Stromal cell of bone marrow (primary cell): ENCODE measurements at regions not wholly inside any gene's neighbourhood (a gene's known extent, or its start where the extent isn't known, plus 50 kb on each side); places are given as distances from the start of the nearest gene placed in this dataset.

Experiments
- DNase-seq: peaks from one replicate; pipeline ENCODE4 v3.0.0-alpha.2; 2012; ENCODE audit warnings: low read depth

DNA sequence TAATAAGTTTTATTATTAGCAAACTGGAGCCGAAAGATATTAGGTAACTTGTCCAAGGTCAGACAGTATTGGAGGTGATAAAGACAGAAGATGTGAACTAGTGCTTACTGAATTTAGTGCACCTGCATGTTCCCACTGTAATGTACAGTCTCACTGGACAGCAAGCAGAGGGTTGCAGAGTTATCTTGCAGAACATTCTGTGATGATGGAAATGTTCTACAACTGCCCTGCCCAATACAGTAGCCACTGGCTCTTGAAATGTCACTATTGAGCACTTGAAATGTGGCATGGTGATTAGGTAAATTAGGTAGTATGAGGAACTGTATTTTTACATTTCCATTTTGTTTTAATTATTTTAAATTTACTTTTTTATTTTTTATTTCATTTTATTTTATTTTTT is 356.6 kb downstream of the EPHA4 start:
- DNase-seq, result no peak

DNA sequence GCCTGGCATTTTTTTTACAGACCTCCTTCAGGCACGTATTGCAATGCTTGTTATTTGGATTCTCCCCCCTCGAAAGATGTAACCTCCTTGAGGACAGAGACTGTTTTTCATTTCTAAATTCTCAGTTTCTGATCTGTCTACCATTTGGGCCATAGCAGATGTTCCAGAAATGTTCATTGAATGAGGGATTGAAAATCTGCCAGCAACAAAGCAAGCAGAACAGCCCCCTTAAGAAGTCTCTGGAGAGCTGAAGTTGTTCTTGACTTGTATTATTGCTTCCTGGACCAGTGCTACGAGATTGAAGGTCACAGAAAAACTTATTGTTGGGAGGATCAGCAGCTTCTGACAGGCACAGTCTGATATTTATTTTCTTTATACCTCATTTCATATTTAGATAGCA is 355.5 kb downstream of the EPHA4 start:
- DNase-seq, result no peak

DNA sequence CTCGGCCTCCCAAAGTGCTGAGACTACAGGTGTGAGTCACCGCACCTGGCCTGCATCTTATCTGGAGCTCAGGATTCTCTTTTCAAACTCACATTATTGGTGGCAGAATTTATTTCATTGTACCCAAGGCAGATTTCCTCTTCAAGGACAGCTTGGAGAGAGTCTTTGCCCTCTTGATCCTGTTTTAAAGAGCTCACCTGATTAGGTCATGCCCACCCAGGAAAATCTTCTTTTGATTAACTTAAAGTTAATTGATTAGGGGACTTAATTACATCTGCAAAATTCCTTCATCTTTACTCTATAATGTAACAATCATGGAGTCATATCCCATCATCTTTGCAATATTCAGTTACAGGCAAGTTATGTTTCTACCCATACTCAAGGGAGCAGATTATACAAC is 346.4 kb downstream of the EPHA4 start:
- no peak for DNase-seq

DNA sequence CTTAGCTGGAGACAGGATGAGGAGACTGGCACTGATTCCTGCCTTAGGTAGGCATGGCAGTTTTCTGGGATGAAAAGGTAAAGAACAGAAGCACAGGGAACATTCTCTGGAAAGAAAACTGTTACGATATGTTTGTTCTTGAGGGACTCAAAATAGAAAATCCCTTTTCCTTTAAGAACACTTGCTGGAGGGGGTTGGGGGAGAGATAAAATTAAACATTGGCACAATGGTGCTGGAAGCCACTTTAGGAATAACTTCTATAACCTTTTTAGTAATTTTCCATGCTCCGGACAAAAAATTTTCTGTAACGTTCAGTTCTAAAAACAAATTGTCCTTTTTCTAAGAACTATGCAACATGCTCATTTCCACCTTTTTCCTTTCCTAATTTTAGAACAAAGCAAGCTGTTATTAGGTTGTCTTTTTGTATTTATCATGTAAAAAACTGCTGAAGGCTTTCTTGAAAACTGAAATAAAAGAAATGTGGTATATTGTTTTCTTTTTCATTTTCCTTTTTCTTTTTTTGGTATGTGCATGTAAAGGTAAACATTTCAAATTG is 343.8 kb downstream of the EPHA4 start:
- DNase-seq, result no peak

DNA sequence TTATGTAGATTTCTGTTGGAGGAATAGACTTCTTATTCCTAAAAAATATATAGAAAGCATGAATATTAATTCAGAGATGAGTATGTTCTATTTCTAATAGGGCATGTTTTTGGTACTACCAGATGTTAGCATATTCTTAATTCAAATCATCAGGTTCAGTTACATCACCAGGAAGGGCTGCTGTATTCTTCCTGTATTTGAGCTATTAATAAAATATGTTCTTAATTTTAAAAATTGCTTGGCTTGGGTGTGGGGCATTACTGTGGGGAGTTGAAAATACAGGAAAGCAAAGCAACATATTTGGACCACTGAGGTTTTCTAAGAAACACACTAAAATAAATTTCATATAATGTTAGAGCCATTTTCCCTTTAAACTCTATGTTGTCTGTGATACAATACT is 343.0 kb downstream of the EPHA4 start:
- DNase-seq, result no peak

DNA sequence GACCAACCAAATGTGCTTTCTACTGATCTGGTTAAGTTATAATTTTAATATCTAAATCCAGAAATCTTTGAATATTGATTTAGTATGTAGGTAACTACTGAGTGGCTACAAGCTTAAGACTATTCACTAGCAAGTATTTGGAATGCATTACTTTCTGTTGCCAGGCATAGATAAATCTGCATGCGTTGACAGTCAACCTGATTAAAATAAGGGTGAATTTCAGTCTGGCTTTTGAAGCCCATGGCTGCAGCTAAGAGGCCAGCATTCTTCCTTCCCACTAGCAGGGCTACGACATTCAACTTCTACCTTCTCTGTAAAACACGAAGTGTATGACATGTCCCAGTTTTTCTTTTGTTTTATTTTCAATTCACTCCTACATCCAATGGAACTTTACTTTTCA is 340.6 kb downstream of the EPHA4 start:
- no peak for DNase-seq

DNA sequence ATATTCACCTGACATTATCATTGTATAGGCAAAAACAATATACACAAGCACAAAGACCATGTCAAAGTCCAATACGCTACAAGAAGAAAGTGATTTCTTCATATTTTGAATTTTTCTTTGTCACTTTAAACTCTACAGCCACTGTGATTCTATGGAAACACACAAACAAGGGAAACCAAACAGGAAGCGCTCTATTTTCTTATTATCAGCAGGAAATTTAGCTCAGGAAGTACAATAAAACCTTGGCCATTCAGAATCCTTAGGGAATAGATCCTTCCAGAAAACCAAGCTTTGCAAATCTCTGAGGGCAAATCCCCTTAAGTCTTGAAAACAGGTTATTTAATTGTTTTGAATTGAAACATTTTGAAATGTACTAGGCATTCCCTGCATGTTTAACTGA is 336.2 kb downstream of the EPHA4 start:
- DNase-seq, result no peak

DNA sequence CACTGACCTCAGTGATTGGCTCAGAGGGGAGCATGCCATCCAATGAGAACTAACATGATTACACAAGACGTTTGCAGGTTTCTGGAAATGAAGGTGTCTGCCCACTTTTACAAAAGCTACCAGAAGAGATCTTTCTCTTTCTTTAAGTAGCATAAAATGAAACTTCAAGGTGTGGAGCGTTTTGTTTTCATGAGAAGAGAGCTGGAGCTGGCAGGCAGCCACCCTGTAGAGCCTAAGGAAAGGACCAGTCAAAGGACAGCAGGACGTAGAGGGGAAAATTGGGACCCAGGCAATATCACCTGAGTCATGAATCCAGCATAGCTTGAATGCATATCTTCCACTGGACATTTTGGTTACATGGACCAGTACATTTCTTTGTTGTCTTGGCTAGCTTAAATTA is 331.0 kb downstream of the EPHA4 start:
- DNase-seq, result no peak

DNA sequence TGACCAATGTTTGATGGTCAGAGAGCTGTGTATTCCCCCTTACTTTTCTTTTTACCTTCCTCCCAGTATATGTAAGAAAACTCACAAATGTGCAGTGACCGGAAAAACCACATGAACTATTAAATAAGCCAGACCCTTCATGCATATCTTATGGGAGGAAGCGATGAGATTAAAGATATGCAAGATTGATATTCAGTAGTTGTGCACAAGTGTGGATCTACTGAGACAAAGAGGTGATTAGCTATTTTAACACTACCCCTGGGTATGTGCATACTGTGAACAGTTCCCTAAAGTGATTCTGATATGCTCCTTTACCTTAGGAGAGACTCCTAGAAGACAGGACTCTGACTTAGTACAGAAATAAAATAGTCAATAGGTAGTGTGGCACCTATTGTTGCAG is 328.3 kb downstream of the EPHA4 start:
- no peak for DNase-seq

DNA sequence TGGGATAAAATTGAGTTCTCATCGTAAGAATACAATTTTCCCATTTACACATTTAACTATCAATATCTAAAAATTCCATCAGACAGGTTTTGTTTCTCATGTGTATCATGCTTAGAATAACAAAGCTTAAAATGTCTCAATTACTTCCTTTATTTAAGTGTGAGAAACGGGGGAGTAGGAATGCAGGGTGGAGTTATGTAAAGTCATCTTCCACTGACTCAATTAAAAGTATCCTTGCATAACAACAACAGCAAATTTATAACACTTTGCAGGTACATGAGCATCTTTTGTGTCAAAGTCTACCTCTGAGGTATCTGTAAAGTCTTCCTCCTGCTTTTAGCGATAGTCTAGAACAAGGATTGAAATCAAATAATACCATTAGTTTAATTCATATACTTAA is 327.1 kb downstream of the EPHA4 start:
- no peak for DNase-seq

DNA sequence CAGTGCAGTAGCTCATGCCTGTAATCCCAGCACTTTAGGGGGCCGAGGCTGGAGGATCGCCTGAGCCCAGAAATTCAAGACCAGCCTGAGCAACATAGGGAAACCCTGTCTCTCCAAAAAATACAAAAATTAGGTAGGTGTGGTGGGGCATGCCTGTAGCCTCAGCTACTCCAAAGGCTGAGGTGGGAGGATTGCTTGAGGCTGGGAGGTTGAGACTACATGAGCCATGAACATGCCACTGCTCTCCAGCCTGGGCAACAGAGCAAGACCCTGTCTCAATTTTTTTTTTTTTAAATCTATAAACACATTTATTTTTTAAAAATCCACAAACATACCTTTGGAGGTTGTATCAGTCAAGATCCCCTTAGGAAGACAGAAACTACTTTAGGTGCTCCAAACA is 326.3 kb downstream of the EPHA4 start:
- DNase-seq, result no peak

DNA sequence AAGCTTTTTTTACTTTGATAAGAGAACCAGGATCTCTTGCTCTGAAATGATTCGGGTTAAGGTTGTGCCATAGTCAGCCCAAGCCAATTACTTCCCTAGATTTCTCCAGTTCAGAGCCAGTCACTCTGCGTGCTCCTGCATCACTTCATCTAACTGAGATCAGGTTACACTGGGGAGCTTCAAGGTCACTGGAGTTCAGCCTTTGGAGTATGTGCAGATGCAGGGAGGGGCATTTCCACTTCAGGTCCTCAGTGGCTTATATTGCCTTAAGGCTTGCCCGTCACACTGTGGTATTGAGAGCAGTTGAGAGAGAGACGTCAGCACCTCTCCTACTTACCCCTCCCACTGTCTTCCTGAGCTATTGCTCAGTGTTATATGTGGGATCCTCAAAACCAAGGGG is 317.8 kb downstream of the EPHA4 start:
- no peak for DNase-seq

DNA sequence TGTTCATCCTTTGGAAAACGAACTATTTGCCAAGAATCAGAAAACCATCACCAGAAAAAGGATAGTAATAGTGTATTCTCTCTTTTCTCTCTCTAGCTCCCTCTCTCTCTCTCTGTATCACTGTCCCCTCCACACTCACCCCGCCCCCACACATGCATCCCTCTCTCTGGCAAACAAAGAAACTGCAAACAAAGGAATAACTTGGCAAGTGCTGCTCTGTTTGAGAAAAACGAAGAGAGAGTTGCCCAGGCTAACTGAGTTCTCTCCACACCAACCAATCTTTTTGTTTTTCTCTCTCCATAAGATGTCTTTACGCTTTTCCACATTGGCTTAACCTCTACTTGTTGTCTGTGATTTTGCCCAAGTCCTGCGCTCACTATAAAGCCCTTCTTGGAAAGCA is 316.2 kb downstream of the EPHA4 start:
- no peak for DNase-seq

DNA sequence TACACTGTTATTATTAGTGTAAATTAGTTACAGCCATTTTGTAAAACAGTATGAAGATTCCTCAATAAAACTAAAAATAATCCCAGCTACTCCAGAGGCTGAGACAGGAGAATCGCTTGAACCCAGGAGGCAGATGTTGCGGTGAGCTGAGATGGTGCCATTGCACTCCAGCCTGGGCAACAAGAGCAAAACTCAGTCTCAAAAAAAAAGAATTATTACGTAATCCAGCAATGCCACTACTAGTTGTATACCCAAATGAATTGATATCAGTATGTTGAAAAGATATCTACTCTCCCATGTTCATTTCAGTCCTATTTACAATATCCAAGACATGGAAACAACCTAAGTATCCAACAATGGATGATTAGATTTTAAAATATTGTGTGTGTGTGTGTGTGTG is 313.6 kb downstream of the EPHA4 start:
- DNase-seq, result no peak

DNA sequence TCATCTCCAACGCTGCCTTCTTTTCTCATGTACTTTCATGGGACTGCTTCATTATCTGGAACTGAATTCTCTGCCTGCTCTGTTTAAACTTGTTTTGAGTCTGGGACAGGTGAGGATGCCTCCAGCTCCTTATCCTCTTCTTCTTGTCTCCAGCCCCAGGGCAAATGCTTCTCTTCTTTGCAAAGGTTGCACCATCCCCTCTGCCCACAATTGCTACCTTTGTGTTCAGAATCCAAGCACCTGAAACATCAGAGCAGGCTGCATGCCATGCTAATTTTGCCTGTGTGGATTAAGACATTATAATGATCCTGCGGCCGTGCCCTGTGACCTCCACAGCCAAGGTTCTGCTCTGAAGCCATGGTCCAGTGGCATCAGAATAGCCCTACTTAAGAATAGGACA is 309.5 kb downstream of the EPHA4 start:
- DNase-seq, result no peak

DNA sequence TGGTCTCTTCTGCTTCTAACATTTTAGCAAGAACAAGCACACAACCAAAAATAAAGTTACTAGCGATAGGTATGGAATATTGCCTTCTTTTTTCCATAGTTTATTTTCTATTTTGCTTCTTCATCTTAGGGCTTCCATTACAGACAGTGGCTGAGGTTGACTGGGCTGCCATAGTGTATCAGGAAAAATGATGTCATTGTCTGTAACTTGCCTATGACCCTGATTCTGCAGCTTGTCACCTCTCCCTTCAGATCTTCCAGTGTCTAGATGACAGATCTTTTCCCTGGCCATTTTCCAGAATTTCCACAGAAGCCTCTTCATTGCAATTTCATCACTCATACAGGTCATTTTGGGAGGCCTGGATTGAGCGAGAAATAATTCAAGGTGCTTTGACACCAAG is 308.5 kb downstream of the EPHA4 start:
- no peak for DNase-seq

DNA sequence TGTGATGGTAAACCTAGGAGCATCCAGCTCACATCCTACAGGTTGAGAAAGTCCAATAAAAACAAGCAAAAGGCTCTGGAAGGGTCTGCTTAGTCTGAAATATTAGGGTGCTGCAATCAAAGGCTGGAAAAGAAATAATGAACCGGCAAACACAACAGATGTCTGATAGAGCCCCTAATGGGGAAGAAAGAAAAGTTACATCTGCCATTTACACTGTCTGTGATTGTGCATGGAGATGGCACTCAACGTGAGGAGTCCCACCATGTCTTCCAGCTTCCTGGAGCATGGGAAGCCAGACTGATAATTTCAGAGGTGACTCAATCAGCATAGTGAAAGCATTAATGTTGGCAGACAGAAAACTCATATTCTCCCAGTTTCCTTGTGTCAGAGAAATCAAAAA is 307.8 kb downstream of the EPHA4 start:
- DNase-seq, result no peak

DNA sequence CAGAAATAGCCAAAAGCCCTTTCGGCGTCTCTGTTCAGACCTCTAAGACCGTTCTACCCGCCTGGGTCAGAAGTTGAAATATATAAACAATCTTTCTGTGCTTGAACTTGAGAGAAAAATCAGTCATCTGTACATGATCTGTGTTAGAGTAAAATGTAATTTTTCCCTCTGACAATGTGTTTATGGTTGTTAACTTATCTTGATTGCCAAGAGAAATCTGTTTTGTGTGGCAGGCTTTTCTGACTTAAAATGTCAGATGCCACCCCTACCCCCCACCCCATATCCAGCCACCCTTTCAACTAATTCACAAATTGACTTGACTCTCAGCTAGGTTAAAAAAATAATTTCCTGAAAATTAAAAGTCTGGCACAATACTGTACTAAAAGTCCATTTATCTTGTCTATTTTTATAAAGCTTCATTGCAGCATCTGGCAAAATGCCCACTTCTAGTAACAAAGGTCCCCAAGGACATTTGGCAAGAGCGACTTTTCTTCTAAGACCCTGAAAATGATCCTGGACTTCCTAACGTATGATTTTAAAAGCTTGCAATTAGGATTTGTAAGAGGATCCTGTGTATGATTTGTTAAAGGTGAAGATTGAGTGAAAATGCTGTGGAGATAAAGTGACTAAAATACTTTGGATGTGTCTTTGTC is 304.2 kb downstream of the EPHA4 start:
- DNase-seq, result no peak

DNA sequence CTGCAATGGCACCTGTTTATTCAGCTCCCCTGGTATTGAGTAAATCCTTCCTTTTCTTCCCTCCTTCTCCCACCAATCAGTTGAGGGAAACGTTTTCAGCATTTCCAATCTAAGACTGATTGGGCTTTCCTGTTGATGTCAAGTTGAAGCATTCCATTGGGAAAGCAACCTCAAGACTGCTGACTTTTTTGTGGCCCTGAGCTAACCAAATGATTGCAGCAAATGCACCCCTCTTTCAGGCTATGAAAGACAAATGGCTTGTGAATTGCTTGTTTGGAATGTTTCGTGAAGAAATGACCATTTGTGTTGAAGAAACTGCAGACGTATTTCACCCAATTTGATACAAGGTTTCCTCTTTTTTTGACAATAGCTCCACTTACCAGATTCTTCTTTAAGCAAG is 303.5 kb downstream of the EPHA4 start:
- DNase-seq, result no peak

DNA sequence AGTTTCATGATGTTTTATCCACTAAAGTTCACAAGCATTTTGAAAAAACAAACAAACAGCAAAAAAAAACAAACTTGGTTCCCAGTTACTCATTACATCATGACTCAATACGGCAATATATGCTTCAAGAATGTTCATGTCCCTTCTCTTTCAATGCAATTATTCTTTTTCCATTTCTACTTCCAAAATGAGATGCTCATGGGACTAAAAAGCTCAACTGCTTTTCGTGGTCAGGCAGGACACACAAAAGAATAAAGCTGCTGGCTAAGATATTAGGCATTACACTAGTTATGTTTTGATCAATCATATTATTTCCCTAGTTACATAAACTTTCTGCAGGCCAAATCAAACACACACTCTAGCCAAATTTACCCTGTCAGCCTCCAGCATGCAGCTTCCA is 301.3 kb downstream of the EPHA4 start:
- DNase-seq, result no peak

DNA sequence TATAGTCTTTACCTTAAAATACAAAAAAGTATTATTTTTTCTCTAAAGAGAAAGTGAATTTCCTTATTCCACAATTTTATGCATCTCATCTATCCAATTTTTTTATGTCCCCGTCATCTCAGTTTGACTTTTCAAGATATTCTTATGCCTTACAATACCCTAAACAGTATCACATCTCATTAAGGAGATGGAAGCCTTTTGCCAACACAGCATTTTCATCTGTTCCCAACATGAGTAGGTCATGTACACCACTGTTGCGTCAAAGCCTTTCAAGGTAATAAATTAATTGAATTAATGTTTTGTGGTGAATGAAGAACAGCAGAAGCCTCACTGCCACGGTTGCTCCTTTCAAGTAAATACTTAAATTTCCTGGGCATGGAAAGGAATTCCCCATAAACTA is 299.4 kb downstream of the EPHA4 start:
- no peak for DNase-seq

DNA sequence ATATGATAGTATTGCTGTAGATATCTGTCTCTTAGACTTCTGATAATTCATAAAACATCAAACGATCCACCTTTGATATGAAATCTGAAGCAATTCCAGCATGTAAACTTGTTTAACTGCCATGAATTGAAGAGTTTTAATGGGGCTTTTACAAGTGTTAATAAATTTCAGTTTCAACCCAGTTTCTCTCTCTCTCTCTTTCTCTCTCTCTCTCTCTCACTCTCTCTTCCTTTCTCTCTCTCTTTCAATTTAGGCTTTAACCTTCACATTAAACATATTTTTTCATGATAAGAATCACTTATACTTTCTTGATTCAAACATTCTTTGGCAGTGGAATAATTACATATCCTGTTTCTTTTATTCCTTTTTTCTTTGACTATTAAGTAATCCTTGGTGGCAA is 296.1 kb downstream of the EPHA4 start:
- no peak for DNase-seq

DNA sequence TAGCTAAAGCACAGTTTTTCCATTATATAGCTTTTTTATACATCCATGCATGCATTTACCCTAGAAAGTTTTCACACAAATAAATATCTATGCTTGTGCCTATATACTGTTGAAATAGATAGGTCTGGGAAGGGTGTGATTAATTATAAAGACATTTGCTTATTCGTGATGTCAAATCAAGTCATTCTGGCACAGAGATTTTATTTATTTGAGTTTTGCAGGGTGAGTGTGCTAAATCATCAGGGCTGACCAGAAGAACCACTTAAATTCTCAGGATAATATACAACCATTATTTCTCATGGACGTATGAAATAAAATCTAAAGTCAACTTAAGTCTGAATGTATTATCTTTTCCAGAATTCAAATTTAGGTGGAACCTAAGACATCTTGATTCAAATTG is 295.5 kb downstream of the EPHA4 start:
- DNase-seq, result no peak

DNA sequence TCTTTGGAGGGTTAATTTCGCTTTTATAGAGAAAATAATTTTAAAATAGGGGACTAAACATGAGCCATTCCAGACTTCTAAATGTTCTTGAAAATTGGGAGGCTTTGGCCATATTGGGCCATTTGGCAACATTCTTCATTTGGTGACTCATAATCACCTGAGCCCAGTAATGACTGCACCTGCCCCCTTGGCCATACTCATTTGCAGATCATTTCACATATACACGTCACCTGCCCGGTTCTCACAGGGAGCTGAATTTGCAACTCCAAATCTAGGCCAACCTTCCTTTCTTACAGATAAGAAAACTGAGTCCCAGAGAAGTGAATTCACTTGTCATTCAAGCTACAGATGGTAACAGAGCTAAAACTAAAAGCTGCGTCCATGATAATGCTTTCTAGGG is 289.7 kb downstream of the EPHA4 start:
- no peak for DNase-seq
